ENCODE measurements at regions not wholly inside any gene's neighbourhood (a gene's known extent, or its start where the extent isn't known, plus 50 kb on each side); places are given as distances from the start of the nearest gene placed in this dataset.

DNA sequence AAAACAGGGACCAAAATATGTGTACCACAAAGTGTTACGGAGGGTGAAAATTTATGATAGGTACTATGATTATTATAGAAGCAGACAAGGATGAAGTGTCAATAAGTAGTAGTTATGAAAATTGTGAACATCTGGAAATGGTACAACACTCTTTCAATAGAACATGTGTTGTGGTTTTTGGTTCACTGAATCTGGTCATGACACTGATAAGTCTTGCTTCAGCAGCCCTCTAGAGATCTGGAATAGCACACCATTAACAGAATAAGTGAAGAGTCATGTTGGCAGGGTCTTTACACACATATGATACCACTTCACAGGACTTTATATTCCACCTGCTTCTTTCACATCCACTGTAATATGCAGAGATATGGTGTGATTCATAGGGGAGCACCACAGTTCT lies 985.2 kb upstream of the SEMA6D start:
- Histone ChIP-seq H3K79me2 (ENCODE audit: insufficient read depth, low read length) (no peaks in the 10 kb centered on the region), H3K18ac (ENCODE audit: insufficient read length, low read depth, low read length) (no peak overlapping the region), H2BK5ac (ENCODE audit: insufficient read length, low read length) (no peak overlapping the region), H3T11ph (ENCODE audit: low read length) (no peak overlapping the region), H3K9ac (ENCODE audit: extremely low read depth, insufficient read length, low read length) (no peak overlapping the region), H3K23ac (ENCODE audit: insufficient read length, low read depth, low read length) (no peak overlapping the region), H2BK15ac (ENCODE audit: low read depth, low read length) (no peak overlapping the region), H4K91ac (ENCODE audit: insufficient read length, low read depth, low read length) (no peak overlapping the region), H3K4me1 (ENCODE audit: insufficient read depth, low read length) (peaks cover 4% of the 10 kb centered on the region; the same call in 1 of the 2 replicates), H4K5ac (ENCODE audit: insufficient read length, low read depth, low read length) (no peak overlapping the region), H4K8ac (replicated peaks; ENCODE audit: insufficient read length, low read depth, low read length) (no peak overlapping the region), H4K20me1 (ENCODE audit: control insufficient read depth, insufficient read depth, insufficient read length) (no peaks in the 10 kb centered on the region), H2BK20ac (ENCODE audit: low read depth, low read length, poor library complexity, severe bottlenecking) (no peak overlapping the region), H3K56ac (ENCODE audit: insufficient read length, low read depth, low read length) (no peak overlapping the region), H3K4me2 (ENCODE audit: insufficient read depth, insufficient read length, low read length) (no peak overlapping the region), H3K4ac (ENCODE audit: low read depth, low read length) (no peak overlapping the region), H3K79me1 (ENCODE audit: insufficient read depth, low read depth, low read length, poor library complexity, severe bottlenecking) (no peaks in the 10 kb centered on the region), H2BK12ac (ENCODE audit: insufficient read length, low read depth, low read length) (no peak overlapping the region), H3K27ac (ENCODE audit: insufficient read length, low read depth, low read length) (no peak overlapping the region), H2AK5ac (ENCODE audit: insufficient read length, low read length) (no peak overlapping the region), H2BK120ac (ENCODE audit: low read depth, low read length, poor library complexity, severe bottlenecking) (no peak overlapping the region), H3K14ac (ENCODE audit: insufficient read depth, low read length) (no peak overlapping the region), H3K9me3 (ENCODE audit: control insufficient read depth, low read depth, low read length) (no peaks in the 10 kb centered on the region), H3K23me2 (ENCODE audit: insufficient read length, low read depth, low read length, poor library complexity, severe bottlenecking) (no peaks in the 10 kb centered on the region), H2AFZ (ENCODE audit: low read length) (no peak overlapping the region), H3K27me3 (ENCODE audit: insufficient read depth, low read length) (no peaks in the 10 kb centered on the region)
- no peak overlapping the region for H3K4me3 Mint-ChIP-seq
- H3K9me3 Mint-ChIP-seq, result peaks cover 12 to 14% of the 10 kb centered on the region in 2 experiments
- TF ChIP-seq, protein P1, sequence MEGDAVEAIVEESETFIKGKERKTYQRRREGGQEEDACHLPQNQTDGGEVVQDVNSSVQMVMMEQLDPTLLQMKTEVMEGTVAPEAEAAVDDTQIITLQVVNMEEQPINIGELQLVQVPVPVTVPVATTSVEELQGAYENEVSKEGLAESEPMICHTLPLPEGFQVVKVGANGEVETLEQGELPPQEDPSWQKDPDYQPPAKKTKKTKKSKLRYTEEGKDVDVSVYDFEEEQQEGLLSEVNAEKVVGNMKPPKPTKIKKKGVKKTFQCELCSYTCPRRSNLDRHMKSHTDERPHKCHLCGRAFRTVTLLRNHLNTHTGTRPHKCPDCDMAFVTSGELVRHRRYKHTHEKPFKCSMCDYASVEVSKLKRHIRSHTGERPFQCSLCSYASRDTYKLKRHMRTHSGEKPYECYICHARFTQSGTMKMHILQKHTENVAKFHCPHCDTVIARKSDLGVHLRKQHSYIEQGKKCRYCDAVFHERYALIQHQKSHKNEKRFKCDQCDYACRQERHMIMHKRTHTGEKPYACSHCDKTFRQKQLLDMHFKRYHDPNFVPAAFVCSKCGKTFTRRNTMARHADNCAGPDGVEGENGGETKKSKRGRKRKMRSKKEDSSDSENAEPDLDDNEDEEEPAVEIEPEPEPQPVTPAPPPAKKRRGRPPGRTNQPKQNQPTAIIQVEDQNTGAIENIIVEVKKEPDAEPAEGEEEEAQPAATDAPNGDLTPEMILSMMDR (conservative IDR thresholded peaks at IDR 0.05), result no peak
- H3K4me1 Mint-ChIP-seq, result peaks cover 8% of the 10 kb centered on the region in 2 experiments
- no peak for DNase-seq
- H3K36me3 Mint-ChIP-seq (ENCODE audit: insufficient read depth in 1 of 3, low read depth in 3 of 3), result peaks cover 0 to 11% (median 7%) of the 10 kb centered on the region in 3 experiments; a peak in 5 of 7 replicates
- no CpG with 5 or more reads among the region's 1 CpG for WGBS (ENCODE audit: extremely low coverage, insufficient read length, low lambda C conversion rate)
- no peak overlapping the region for H3K27ac Mint-ChIP-seq
- H3K27me3 Mint-ChIP-seq (ENCODE audit: low read depth), result no peaks in the 10 kb centered on the region; the same call in 1 of the 2 replicates

Data from H9 (cell line).